SHP77 (cell line): ENCODE measurements at regions not wholly inside any gene's neighbourhood (a gene's known extent, or its start where the extent isn't known, plus 50 kb on each side); places are given as distances from the start of the nearest gene placed in this dataset.

ENCODE experiments used
- DNase-seq, 2 experiments: peaks; one replicate each; lab custom pipeline; 2025; lab: John Stamatoyannopoulos, UW

DNA sequence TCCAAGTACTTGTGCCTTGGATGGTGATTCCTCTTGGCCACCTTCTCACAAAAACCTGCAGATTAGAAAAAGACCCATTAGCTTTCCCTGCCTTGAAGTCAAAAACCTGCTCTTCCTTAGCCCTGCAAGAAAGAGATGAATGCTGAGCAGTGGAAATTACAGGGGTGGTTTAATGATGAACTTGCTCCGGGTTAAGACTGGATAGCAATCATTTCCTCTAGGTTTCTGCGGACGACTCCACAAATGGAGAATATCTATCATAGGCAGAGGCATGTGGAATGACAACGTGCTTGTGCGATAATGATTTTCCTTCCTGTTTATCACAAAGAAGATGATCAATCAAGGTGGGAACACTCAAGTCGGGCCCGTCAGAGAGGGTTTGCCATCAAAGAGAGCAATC is 201.2 kb upstream of the ERCC4 start:
- no peak for DNase-seq

DNA sequence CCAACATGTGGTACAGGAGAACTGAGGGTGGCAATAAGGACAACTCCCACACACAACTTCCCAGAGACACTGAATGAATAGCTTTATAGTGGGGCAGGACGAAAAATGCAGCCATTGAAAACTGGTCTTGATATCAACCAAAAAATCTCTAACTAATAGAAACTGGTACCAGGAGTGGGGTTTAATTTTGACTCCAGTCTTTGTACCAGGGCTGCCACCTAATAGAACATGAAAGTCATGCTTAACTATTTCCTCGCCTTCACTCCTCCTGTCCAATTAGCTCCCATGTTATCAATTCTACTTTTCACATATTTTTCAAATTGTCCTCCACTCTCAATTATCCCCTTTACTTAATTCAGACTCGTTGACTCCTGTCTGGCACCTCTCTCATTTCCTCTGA is 192.0 kb upstream of the ERCC4 start:
- DNase-seq: no peak

DNA sequence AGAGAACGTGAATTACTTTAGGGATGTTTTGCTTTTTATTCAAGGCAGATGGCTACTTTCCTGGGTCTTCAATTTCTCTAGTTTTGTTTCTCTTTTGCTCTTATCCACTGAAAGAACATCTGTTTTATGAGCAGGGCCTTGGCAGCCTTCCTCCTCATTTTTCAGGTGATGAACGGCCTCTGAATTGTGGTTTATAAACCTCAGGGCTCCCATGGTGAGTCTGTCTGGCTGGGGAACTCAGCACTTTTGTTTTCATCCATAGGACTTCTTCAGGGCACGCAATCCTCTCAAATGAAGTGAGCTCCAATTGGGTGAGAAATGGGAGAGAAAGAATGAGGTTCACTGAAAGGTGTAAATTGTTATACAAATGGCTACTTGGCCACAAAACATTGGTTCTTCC is 186.4 kb upstream of the ERCC4 start:
- no peak for DNase-seq

DNA sequence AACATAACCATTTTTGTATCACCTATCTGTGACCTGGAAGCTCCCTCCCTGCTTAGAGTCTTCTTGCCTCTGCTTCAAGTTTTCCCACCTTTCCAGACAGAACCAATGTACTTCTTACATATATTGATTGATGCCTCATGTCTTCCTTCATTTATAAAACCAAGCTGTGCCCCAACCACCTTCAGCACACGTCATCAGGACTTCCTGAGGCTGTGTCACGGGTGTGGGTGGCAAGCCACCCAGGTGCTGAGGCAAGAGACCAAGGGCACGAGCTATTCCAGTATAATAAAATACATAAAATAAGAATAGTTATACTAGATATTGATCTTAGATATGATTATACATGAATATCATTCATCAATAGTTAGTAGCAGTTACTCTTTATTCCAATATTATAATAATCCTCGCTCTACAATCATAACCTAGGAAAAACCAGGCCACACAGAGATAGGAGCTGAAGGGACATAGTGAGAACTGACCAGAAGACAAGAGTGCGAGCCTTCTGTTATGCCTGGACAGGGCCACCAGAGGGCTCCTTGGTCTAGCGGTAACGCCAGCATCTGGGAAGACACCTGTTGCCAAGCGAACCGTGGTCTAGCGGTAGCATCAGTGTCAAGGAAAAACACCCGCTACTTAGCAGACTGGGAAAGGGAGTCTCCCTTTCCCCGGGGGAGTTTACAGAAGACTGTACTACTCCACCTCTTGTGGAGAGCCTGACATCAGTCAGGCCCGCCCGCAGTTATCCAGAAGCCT is 180.2 kb upstream of the ERCC4 start:
- peak; percentile 3 to 4 for DNase-seq

DNA sequence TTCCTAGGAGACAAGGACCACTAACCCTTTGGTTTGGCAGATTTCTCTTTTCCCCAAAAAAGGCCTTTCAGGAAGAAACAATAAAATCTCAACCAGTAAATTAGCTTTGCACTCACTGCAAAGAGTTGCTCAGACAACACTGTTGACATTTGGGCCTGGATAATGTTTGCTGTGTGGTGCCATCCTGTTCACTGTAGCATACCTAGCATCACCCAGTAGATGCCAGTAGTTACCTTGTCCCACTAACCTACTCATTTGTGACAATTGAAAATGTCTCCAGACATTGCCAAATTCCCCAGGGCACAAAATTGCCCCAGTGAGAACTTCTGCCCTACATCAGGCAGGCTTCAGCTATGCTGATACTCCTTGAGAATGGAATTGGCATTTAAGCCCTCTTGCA is 177.0 kb upstream of the ERCC4 start:
- DNase-seq: no peak

DNA sequence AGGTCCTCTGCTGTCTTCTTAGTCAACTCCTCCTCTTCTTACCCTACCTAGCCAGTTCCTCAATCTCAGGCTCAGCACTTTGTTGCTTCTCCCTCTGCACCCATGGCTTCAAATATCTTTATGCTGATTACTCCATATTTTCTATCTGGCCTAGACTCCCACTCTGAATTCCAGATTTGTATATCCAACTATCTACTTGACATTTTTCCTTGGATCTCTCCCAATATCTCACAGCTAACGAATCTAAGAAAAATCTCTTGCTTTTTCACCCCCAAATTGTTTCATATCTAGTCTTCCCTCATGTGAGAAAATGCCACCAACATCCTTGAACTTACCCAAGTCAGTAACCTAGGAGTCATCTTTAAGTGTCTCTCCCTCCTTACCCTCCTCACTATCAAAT is 176.4 kb upstream of the ERCC4 start:
- DNase-seq: no peak

DNA sequence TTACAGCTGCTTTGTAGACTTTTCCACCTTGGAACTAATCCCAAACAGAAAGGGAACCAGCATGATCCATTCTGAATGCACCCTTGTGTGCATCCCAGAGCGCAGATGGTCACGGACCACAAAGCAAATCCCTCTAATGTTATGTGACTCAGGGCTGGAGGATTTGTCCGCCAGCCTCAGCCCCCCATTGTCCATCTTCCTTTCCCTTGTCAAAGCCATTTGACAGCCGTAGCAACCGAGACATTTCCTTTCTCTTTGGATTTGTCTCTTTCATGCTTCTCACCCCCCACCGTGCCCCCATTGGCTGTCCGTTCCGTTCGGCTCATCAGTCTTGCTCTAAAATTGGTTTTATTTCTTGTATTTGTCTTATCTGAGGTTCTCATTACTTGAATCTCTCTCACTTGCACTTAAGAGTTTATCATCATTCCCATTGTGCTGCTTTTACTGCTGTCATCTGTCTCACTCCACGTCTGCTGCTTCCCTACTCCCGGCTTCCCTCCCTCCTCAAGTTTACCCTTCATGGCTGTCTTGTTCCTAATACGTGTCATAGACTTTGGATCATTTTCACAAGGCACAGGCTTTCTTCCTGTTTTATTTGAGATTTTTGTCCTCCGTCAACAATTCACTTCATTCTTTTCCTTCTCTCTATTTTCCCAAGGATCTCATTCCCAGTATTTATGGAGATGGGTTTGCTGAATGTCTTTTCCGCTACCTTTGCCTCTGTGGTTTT is 163.4 kb upstream of the ERCC4 start:
- no peak for DNase-seq

DNA sequence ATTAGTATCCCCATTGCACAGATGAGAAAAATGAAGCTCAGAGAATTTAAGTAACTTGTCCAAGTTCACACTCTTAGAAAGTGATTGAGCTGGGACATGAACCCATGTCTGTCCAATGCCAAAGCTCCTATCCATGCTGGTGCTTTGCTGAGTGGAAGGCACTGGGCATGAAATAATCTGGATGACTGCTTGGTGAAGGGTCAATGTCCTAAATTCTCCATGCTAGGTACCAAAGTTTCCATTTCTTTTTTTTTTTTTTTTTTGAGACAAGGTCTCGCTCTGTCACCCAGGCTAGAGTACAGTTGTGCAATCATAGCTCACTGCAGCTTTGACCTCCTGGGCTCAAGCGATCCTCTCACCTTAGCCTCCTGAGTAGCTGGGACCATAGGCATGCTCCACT is 153.6 kb upstream of the ERCC4 start:
- DNase-seq: no peak

DNA sequence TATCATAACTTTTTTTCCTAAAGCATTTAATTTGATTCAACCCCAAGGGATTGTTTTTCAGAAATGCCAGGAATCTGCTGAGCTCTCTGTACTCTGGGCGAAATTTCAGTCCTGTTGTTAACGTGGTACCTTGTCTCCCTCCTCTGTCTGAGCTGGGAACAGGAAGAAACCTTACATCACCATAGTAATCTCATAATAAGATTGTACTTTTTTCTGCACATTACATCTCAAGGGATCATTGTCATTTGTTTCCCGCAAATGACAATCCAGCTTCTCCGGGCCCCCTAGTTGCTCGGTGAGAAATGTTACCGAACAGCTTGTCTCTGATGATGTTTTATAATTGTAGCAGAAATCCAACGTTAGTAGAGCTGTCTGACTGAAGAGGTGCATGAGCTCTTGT is 152.7 kb upstream of the ERCC4 start:
- DNase-seq: no peak

DNA sequence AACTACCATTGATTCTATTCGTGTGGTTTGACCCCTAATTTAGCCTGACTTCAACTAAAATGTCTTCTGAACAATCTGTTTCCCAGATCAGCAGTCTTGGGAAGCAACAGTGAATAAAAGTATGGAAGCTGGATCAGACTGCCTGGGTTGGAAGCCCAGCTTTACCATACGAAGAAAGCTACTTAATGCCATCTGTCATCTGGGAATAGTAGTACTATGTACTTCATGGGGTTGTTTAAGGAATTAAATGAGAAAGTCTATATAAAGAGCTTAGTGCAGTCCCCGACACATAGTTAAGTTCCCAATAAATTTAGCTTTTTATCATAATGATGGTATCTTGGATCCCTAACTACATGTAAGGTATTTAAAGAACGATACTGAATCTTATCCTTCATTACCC is 151.5 kb upstream of the ERCC4 start:
- DNase-seq: no peak

DNA sequence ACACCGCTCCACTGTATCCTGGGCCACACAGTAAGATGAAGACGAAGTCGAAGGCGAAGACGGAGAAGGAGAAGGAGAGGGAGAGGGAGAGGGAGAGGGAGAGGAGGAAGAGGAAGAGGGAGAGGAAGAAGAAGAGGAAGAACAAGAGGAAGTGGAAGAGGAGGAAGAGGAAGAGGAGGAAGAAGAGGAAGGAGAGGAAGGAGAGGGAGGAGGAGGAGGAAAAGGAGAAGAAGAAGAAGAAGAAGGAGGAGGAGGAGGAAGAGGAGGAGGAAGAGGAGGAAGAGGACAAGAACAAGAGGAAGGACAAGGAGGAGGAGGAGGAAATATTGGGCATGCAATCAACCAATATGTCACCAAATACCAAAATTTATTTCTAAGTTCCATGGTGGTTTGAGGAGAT is 149.5 kb upstream of the ERCC4 start:
- DNase-seq: no peak

DNA sequence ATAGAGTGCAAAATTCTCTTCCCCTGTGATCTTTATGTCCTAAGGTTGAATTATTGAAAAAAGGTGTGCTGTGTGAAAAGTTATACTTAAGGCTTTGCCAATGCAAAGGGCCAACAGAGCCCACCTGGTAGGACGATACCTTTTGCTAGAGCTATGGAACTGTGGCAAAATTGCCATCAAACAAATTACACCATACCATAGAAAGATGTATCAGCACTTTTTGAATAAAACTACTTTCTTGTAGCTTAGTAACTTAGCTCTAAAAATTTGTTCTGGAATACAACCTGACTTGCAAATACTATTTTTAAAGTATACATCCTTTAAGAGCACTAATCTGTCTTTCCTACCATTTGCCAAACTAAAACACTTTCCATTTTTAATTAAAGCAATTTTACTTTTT is 147.2 kb upstream of the ERCC4 start:
- DNase-seq: no peak

DNA sequence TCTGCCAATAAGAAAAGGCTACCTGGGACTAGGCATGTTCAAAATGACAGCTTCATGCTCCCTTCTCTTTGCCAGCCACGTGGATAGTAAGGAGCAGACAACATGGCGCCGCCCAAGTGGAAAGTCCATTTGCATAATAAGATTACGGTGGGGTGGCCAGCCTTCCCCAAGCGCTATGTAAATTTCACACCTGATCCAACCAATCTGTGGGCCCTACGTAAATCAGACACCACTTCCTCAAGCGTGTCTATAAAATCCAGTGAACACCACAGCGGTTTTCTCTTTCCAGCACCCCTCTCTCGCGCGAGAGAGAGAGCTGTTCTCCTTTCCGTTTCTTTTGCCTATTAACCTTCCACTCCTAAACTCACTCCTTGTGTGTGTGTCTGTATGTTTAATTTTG is 140.3 kb upstream of the ERCC4 start:
- peak; percentile 41 to 52 for DNase-seq

DNA sequence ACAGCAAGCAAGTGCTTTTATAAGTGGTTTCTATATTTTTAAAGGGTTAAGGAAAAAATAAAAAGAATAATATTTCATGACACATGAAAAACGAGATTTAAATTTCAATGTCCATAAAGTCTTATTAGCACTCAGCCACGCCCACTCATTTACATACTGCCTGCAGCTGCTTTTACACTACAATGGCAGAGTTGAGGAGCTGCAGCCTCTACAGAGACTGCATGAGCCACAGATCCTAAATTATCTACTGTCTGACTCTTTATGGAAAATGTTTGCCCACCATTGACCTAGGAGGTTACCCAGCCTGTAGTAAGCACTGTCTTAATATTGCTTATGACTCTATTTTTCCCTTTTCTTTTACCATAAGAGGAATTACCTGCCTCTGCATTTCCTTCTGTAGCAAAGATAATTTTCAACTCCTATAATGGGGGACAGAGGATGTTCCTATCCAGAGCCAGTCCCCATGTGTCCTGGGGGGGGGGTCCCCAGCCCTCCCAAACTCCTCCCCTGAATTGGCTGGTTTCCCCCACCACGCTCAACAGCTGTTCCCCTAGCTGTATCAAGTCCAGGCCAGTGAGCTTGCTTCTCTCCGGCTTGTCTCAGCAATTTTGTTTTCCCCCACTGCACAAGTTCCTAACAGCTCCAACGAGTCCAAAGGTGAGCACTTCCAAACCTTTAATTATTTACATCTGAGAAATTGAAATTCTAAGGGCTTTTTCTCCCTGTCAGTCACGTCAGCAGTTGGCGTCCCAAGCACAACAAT is 139.4 kb upstream of the ERCC4 start:
- DNase-seq: no peak

DNA sequence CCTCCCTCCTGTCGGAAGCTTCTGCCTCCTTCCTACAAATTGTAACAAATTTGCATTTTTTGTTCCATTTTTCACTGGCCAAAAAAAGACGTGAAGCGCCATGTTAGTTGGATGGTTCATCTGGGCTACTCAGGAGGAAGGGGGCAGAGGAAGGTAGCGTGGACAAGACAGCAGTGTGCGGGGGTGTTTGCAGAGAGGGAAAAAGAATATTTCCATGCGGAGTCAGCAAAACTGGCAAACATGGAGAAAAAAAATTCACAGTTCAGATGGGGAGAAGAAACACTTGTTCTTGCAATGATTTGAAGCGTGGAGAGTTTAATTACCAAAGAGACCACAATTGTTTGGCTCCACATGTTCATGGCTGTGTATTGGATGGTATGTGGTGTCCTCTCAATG is 138.8 kb upstream of the ERCC4 start:
- DNase-seq: no peak

DNA sequence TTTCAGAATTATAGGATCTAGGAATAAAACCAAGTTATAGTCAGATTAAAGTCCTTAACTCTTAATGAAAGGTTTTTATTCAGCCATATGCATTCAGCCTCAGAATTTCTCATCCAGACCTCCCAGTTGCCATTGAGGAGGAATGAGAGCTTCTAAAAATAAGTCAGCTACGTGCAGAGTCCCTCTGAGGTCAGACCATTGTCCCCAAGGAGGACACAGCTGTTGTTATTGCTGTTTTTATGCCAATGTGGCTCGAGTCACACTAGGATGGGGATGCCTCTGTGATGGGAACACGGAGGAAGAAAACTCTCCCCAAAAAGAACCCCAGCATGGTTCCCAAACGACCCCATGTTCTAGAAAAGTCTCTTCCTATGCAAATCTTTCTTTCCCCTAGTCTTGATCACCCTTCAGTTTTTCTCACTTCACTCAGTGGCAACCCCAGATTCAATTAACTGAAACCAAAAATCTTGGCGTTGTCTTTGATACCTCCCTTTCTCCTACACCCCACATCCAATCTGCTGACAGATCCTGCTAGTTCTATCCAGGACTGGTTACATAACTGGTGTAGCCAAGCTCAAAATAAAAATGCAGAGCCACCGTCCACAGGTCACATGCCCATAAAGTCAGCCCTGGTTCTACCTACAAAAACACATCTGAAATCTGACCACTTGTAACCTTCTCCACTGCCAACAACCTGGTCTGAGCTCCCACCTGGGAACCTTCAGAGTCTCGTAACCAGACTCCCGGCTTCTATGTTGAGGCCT is 138.2 kb upstream of the ERCC4 start:
- no peak for DNase-seq

DNA sequence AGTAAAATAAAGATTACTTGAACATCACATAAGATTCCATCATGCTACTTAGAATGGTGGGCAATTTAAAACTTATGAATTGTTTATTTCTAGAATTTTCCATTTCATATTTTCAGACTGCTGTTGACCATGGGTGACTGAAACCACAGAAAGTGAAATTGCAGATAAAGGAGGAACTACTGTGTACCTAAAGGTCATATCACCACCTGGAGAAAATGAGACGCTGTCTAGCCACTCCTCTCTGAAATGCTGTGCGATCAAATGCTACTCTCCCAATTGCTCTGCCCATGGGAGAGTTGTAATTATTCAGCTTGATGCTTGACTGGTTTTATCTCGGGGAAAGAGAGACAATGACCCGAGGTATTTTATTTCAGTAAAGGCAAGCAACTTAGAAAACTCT is 128.9 kb upstream of the ERCC4 start:
- DNase-seq: no peak

DNA sequence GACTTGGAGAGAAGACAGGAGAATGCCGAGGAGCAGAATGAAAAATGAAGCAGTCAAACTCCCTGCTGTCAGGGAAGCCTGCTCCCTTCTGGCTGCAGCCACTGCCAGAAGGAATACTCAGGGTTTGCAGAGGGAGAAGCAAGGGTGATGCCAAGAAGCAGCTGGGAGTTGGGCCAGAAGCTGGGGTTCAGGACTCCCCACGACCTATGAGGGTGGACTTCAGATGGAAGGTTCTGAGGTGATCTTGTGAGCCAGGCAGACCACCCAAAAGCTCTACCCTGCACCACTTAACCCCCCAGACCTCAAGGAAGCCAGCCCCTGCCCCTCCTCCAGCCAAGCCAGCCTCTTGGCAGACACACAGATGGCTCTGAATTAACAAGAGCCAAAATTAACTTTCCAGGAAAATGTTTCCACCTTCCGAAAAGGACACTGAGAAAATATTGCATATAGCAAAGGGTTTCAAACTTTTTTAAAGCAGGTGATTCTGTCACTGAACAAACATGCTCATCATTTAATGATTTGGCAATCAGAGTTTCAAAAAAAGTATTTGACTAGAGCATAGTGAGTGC is 126.0 kb upstream of the ERCC4 start:
- no peak for DNase-seq

DNA sequence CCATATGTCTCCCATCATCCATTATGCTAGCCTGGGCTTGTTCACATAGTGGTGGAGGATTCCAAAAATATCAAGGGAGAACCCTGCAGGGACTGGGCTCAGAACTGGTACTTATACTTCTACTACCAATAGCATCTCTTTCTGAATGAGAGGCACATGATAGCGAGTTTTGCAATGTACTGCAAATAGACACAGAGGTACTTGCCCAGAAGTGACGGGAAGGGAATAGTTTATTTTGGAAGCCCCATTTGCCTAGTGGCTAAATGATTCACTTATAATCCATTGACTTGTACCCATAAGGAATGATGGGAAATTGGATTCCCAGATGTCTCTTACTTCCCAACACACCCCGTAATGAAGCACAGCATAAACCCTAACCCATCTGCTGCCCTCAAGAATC is 124.8 kb upstream of the ERCC4 start:
- DNase-seq: no peak

DNA sequence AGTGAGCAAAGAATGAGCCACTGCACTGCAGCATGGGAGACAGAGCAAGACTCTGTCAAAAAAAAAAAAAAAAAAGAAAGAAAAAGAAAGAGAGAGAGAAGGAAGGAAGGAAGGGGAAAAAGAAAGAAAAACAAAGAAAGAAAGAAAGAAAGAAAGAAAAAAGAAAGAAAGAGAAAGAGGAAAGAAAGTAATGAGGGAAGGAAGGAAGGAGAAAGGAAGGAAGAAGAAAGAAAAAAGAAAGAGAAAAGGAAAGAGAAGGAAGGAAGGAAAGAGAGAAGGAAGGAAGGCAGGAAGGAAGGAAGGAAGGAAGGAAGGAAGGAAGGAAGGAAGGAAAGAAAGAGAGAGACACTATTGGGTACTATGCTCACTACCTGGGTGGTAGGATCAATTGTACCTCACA is 122.2 kb upstream of the ERCC4 start:
- DNase-seq: no peak

DNA sequence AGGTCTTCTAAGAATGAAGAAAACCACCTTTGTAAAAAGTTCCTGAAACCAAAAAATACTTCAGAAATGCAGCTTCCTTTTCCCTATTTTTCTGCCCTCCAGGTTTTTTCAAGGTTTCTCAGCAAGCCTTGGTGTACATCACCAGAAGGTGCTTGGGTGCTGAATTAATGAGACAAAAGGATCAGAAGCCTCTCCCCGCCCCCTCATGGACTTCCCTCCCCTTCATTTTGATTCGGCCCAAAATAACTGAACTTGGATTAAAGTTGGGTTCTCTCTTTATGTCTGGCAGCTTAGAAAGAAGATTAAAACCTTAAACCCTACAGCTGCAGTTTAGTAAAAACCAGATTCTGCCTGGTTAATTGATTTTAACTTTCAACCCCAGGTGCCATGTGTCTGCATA is 121.7 kb upstream of the ERCC4 start:
- DNase-seq: no peak

DNA sequence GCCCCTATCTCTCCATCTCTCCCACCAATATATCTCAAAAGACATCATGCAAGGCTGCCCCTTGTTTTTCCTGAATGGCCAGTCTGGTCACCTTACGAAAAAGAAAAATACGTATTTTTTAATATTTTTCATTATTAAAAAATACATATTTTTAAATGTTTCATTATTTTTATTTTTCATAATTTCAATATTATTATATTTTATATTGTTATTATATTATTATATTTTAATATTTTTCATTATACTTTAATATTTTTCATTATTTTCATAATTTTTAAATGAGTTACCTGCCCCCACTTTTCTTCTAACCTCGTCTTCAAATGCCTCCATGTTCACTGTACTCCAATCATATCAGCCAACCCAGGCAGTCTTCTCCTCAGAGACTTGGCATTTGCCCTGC is 116.0 kb upstream of the ERCC4 start:
- no peak for DNase-seq
